HEK293 (cell line): ENCODE measurements at regions not wholly inside any gene's neighbourhood (a gene's known extent, or its start where the extent isn't known, plus 50 kb on each side); places are given as distances from the start of the nearest gene placed in this dataset.

Experiments
- CTCF ChIA-PET: fragments of 350-600 bp; formaldehyde crosslinking; extraction: SDS; loops from one replicate; lab custom pipeline; 2021; ENCODE audit warnings: antibody characterized with exemption; lab: Yijun Ruan, JAX
- POLR2A ChIA-PET: fragments of 300-600 bp; formaldehyde crosslinking; extraction: SDS; loops from one replicate; lab custom pipeline; 2020; ENCODE audit warnings: antibody characterized with exemption, inconsistent platforms; lab: Yijun Ruan, JAX
- H3K27ac ChIP-seq: fragments of 200-500 bp; sonication (Bioruptor generic); 2 replicates; pipeline ENCODE4 v1.5.1; 2014; ENCODE audit warnings: low read depth, low read length, control low read depth, inconsistent platforms; ENCODE audit errors: extremely low read depth
- H3K36me3 ChIP-seq, 2 experiments: fragments of 200-500 bp in 1 of 2; sonication (Bioruptor generic) in 1 of 2; 1 replicate in 1 of 2; 2 replicates in 1 of 2; pipeline ENCODE4 v1.5.1; 2014 to 2017; ENCODE audit warnings: inconsistent platforms in 2 of 2, low read length in 2 of 2; ENCODE audit not compliant: control insufficient read depth in 2 of 2, insufficient read depth in 1 of 2
- H3K4me1 ChIP-seq: fragments of 200-500 bp; sonication (Bioruptor generic); 2 replicates; pipeline ENCODE4 v1.5.1; 2014; ENCODE audit warnings: mild to moderate bottlenecking, low read length, inconsistent platforms; ENCODE audit not compliant: control insufficient read depth, insufficient read depth
- H3K4me3 ChIP-seq: 2 replicates; pipeline ENCODE4 v1.5.1; 2011; ENCODE audit warnings: low read depth, mild to moderate bottlenecking, control low read depth, low read length, moderate library complexity
- H3K9me3 ChIP-seq: fragments of 200-500 bp; sonication (Bioruptor generic); 2 replicates; pipeline ENCODE4 v1.5.1; 2014; ENCODE audit warnings: low read depth, low read length, inconsistent platforms; ENCODE audit not compliant: control insufficient read depth, insufficient read depth
- GLI2 ChIP-seq: fragments of 450-650 bp; formaldehyde crosslinking; IDR thresholded peaks from 2 replicates; pipeline ENCODE4; 2017; ENCODE audit warnings: missing biosample characterization, missing genetic modification characterization, low read depth, borderline replicate concordance
- GLI4 ChIP-seq: fragments of 450-650 bp; formaldehyde crosslinking; IDR thresholded peaks from 2 replicates; pipeline ENCODE4 v1.5.1; 2016; ENCODE audit warnings: missing biosample characterization, missing genetic modification characterization
- KLF17 ChIP-seq: fragments of 450-650 bp; formaldehyde crosslinking; IDR thresholded peaks from 2 replicates; pipeline ENCODE4 v1.5.1; 2016; ENCODE audit warnings: missing biosample characterization, missing genetic modification characterization
- KLF7 ChIP-seq: fragments of 450-650 bp; formaldehyde crosslinking; IDR thresholded peaks from 2 replicates; pipeline ENCODE4 v1.5.1; 2016; ENCODE audit warnings: missing biosample characterization, missing genetic modification characterization, borderline replicate concordance
- OVOL3 ChIP-seq: fragments of 450-650 bp; formaldehyde crosslinking; IDR thresholded peaks from 2 replicates; pipeline ENCODE4 v1.5.1; 2016; ENCODE audit warnings: missing biosample characterization, missing genetic modification characterization
- PATZ1 ChIP-seq: fragments of 450-650 bp; formaldehyde crosslinking; IDR thresholded peaks from 2 replicates; pipeline ENCODE4 v1.5.1; 2016; ENCODE audit warnings: missing biosample characterization, missing genetic modification characterization
- PRDM6 ChIP-seq: fragments of 450-650 bp; formaldehyde crosslinking; IDR thresholded peaks from 2 replicates; pipeline ENCODE4 v1.5.1; 2017; ENCODE audit warnings: missing biosample characterization, missing genetic modification characterization
- ZBTB17 ChIP-seq: fragments of 450-650 bp; formaldehyde crosslinking; IDR thresholded peaks from 2 replicates; pipeline ENCODE4 v1.5.1; 2016; ENCODE audit warnings: missing biosample characterization, missing genetic modification characterization
- ZIC2 ChIP-seq: fragments of 450-650 bp; formaldehyde crosslinking; IDR thresholded peaks from 2 replicates; pipeline ENCODE4 v1.5.1; 2016; ENCODE audit warnings: missing biosample characterization, missing genetic modification characterization
- ZNF26 ChIP-seq: fragments of 450-650 bp; formaldehyde crosslinking; IDR thresholded peaks from 2 replicates; pipeline ENCODE4 v1.5.1; 2016; ENCODE audit warnings: missing biosample characterization, missing genetic modification characterization
- ZNF324 ChIP-seq: fragments of 450-650 bp; formaldehyde crosslinking; IDR thresholded peaks from 2 replicates; pipeline ENCODE4 v1.5.1; 2016; ENCODE audit warnings: missing biosample characterization, missing genetic modification characterization
- ZNF366 ChIP-seq: fragments of 450-650 bp; formaldehyde crosslinking; conservative IDR thresholded peaks from 2 replicates; pipeline ENCODE4 v1.5.1; 2016; ENCODE audit warnings: missing biosample characterization, missing genetic modification characterization
- ZNF501 ChIP-seq: fragments of 450-650 bp; formaldehyde crosslinking; IDR thresholded peaks from 2 replicates; pipeline ENCODE4 v1.5.1; 2016; ENCODE audit warnings: missing biosample characterization, missing genetic modification characterization
- ZNF518A ChIP-seq: fragments of 450-650 bp; formaldehyde crosslinking; conservative IDR thresholded peaks from 2 replicates; pipeline ENCODE4 v1.5.1; 2016; ENCODE audit warnings: low read depth, missing biosample characterization, missing genetic modification characterization
- ZNF561 ChIP-seq: fragments of 450-650 bp; IDR thresholded peaks from 2 replicates; pipeline ENCODE4 v1.5.1; 2018; ENCODE audit warnings: missing biosample characterization, missing genetic modification characterization, borderline replicate concordance
- ZNF645 ChIP-seq: fragments of 450-650 bp; formaldehyde crosslinking; IDR thresholded peaks from 2 replicates; pipeline ENCODE4; 2016; ENCODE audit warnings: missing biosample characterization, missing genetic modification characterization
- ZNF670 ChIP-seq: fragments of 450-650 bp; formaldehyde crosslinking; IDR thresholded peaks from 2 replicates; pipeline ENCODE4 v1.5.1; 2016; ENCODE audit warnings: missing biosample characterization, missing genetic modification characterization, low read depth
- ZNF692 ChIP-seq: fragments of 450-650 bp; formaldehyde crosslinking; IDR thresholded peaks from 2 replicates; pipeline ENCODE4 v1.5.1; 2016; ENCODE audit warnings: missing biosample characterization, missing genetic modification characterization
- ZNF701 ChIP-seq: fragments of 450-650 bp; formaldehyde crosslinking; IDR thresholded peaks from 2 replicates; pipeline ENCODE4 v1.5.1; 2016; ENCODE audit warnings: missing biosample characterization, missing genetic modification characterization

- no peaks in the 10 kb centered on the region for H3K4me1 ChIP-seq
- ChIA-PET POLR2A (no interaction called here), CTCF (interaction anchor here (0.5 to 0.6 kb wide), 3 partner anchors 264 to 992 kb away, joined by 3 to 5 read pairs (median 3); no protein-coding TSS in a partner anchor)
- no peak overlapping the region for H3K4me3 ChIP-seq
- no peaks in the 10 kb centered on the region for H3K36me3 ChIP-seq
- H3K9me3 ChIP-seq, result no peaks in the 10 kb centered on the region
- no peak for TF ChIP-seq OVOL3 (tag by site-specific recombination)
- TF ChIP-seq ZNF366 (tag by site-specific recombination), result no peak
- TF ChIP-seq ZNF561 (tag by site-specific recombination), result no peak
- TF ChIP-seq KLF7, result no peak
- TF ChIP-seq ZNF501 (tag by site-specific recombination), result no peak
- TF ChIP-seq GLI2, result no peak
- TF ChIP-seq ZNF324 (tag by site-specific recombination), result no peak
- TF ChIP-seq PRDM6 (tag by site-specific recombination), result no peak
- TF ChIP-seq ZNF670 (tag by site-specific recombination), result no peak
- no peak for TF ChIP-seq ZNF26 (tag by site-specific recombination)
- no peak for TF ChIP-seq ZNF692 (tag by site-specific recombination)
- TF ChIP-seq PATZ1, result no peak
- TF ChIP-seq GLI4 (tag by site-specific recombination), result no peak
- TF ChIP-seq ZBTB17, result no peak
- TF ChIP-seq ZNF645 (tag by site-specific recombination), result no peak
- no peak for TF ChIP-seq ZIC2 (tag by site-specific recombination)
- no peak overlapping the region for H3K27ac ChIP-seq
These were observed 145.8 kb downstream of the DICER1 start for GRCh38 chr14:95011445-95012006.

- POLR2A ChIA-PET, result no interaction called here
- Histone ChIP-seq H3K36me3 (no peaks in the 10 kb centered on the region), H3K4me3 (no peak overlapping the region), H3K27ac (no peak overlapping the region), H3K9me3 (no peaks in the 10 kb centered on the region), H3K4me1 (no peaks in the 10 kb centered on the region)
- CTCF ChIA-PET, result no interaction called here
- TF ChIP-seq ZNF518A (tag by site-specific recombination), result no peak
- TF ChIP-seq ZNF366 (tag by site-specific recombination), result no peak
- no peak for TF ChIP-seq ZNF701 (tag by site-specific recombination)
- no peak for TF ChIP-seq KLF17 (tag by site-specific recombination)
These were observed 148.7 kb downstream of the DICER1 start for GRCh38 chr14:95008445-95009217.
